A549 (cell line): ENCODE measurements at regions not wholly inside any gene's neighbourhood (a gene's known extent, or its start where the extent isn't known, plus 50 kb on each side); places are given as distances from the start of the nearest gene placed in this dataset.

Experiments used
- POLR2A ChIP-seq: IDR thresholded peaks from 2 replicates; pipeline ENCODE4 v1.6.1; 2012; ENCODE audit warnings: mild to moderate bottlenecking, low read length
- POLR2AphosphoS2 ChIP-seq: conservative IDR thresholded peaks from 2 replicates; pipeline ENCODE4 v1.6.1; 2012; ENCODE audit warnings: low read length, improper control_type of control experiment, inconsistent platforms
- ZNF302 ChIP-seq: fragments of 250-450 bp; sonication (Bioruptor Pico); IDR thresholded peaks from 2 replicates; pipeline ENCODE4 v1.9.0; 2021; ENCODE audit warnings: inconsistent platforms, mild to moderate bottlenecking, moderate library complexity
- TF ChIP-seq, protein P1 (sequence below): fragments of >200 bp; sonication (Bioruptor Twin); formaldehyde crosslinking; IDR thresholded peaks from 3 replicates; pipeline ENCODE4 v1.5.1; 2016

- TF ChIP-seq, protein P1, sequence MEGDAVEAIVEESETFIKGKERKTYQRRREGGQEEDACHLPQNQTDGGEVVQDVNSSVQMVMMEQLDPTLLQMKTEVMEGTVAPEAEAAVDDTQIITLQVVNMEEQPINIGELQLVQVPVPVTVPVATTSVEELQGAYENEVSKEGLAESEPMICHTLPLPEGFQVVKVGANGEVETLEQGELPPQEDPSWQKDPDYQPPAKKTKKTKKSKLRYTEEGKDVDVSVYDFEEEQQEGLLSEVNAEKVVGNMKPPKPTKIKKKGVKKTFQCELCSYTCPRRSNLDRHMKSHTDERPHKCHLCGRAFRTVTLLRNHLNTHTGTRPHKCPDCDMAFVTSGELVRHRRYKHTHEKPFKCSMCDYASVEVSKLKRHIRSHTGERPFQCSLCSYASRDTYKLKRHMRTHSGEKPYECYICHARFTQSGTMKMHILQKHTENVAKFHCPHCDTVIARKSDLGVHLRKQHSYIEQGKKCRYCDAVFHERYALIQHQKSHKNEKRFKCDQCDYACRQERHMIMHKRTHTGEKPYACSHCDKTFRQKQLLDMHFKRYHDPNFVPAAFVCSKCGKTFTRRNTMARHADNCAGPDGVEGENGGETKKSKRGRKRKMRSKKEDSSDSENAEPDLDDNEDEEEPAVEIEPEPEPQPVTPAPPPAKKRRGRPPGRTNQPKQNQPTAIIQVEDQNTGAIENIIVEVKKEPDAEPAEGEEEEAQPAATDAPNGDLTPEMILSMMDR, result no peak
- TF ChIP-seq POLR2AphosphoS2 (no peak), POLR2A (no peak), ZNF302 (CRISPR knock-in tag) (no peak)
Observed at GRCh38 chr10:88209837-88210561, 346.6 kb downstream of the PTEN start.
